ENCODE measurements at regions not wholly inside any gene's neighbourhood (a gene's known extent, or its start where the extent isn't known, plus 50 kb on each side); places are given as distances from the start of the nearest gene placed in this dataset.

DNA sequence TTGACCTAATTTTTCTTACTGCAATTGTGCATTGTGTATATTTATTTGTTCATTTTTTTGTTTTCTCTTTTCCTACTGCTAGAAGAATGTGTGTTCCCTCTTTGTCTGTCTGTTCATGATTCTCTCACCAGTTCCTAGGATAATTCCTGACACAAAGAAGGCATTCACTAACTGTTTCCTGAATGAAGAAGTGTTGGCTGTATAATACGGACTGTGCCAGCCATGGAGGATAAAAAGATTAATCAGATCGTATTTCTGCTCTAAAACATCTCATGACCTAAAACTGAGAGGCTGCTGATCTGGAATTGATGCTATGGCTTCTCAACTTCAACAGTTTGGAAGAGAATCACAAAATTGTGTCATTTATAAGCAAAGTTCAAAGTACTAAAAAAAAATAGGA is 563.1 kb upstream of the FRG1 start:
- TF ChIP-seq, protein P1, sequence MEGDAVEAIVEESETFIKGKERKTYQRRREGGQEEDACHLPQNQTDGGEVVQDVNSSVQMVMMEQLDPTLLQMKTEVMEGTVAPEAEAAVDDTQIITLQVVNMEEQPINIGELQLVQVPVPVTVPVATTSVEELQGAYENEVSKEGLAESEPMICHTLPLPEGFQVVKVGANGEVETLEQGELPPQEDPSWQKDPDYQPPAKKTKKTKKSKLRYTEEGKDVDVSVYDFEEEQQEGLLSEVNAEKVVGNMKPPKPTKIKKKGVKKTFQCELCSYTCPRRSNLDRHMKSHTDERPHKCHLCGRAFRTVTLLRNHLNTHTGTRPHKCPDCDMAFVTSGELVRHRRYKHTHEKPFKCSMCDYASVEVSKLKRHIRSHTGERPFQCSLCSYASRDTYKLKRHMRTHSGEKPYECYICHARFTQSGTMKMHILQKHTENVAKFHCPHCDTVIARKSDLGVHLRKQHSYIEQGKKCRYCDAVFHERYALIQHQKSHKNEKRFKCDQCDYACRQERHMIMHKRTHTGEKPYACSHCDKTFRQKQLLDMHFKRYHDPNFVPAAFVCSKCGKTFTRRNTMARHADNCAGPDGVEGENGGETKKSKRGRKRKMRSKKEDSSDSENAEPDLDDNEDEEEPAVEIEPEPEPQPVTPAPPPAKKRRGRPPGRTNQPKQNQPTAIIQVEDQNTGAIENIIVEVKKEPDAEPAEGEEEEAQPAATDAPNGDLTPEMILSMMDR (tag by site-specific recombination; IDR thresholded peaks at IDR 0.05) = no peak
- TF ChIP-seq, protein P2, sequence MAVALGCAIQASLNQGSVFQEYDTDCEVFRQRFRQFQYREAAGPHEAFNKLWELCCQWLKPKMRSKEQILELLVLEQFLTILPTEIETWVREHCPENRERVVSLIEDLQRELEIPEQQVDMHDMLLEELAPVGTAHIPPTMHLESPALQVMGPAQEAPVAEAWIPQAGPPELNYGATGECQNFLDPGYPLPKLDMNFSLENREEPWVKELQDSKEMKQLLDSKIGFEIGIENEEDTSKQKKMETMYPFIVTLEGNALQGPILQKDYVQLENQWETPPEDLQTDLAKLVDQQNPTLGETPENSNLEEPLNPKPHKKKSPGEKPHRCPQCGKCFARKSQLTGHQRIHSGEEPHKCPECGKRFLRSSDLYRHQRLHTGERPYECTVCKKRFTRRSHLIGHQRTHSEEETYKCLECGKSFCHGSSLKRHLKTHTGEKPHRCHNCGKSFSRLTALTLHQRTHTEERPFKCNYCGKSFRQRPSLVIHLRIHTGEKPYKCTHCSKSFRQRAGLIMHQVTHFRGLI (tag by site-specific recombination; IDR thresholded peaks at IDR 0.05) = no peak
- TF ChIP-seq ZBTB8A (tag by site-specific recombination; IDR thresholded peaks at IDR 0.05) (no peak), GLIS2 (tag by site-specific recombination; IDR thresholded peaks at IDR 0.05) (no peak)
- TF ChIP-seq, protein P3, sequence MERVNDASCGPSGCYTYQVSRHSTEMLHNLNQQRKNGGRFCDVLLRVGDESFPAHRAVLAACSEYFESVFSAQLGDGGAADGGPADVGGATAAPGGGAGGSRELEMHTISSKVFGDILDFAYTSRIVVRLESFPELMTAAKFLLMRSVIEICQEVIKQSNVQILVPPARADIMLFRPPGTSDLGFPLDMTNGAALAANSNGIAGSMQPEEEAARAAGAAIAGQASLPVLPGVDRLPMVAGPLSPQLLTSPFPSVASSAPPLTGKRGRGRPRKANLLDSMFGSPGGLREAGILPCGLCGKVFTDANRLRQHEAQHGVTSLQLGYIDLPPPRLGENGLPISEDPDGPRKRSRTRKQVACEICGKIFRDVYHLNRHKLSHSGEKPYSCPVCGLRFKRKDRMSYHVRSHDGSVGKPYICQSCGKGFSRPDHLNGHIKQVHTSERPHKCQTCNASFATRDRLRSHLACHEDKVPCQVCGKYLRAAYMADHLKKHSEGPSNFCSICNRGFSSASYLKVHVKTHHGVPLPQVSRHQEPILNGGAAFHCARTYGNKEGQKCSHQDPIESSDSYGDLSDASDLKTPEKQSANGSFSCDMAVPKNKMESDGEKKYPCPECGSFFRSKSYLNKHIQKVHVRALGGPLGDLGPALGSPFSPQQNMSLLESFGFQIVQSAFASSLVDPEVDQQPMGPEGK (tag by site-specific recombination; IDR thresholded peaks at IDR 0.05) = no peak
